A172 (cell line): ENCODE measurements at regions not wholly inside any gene's neighbourhood (a gene's known extent, or its start where the extent isn't known, plus 50 kb on each side); places are given as distances from the start of the nearest gene placed in this dataset.
A peak's percentile ranks its signal among the peaks of the same experiment; 100 is the strongest.

Source experiments
- DNase-seq: peaks from one replicate; pipeline ENCODE4 v3.0.0-alpha.2; 2015; ENCODE audit warnings: low spot score

- DNase-seq: no peak
Measured at GRCh38 chr21:39054066-39054465, 129.2 kb downstream of the PSMG1 start.

- no peak for DNase-seq
Measured at GRCh38 chr21:39053126-39053525, 130.1 kb downstream of the PSMG1 start.

GRCh38 chr21:39052718-39053117 lies 130.5 kb downstream of the PSMG1 start:
- no peak for DNase-seq

- DNase-seq: peak; percentile 19
Measured at GRCh38 chr21:39051588-39051949, 131.7 kb downstream of the PSMG1 start.

GRCh38 chr21:39050841-39051587 lies 132.2 kb downstream of the PSMG1 start:
- no peak for DNase-seq

GRCh38 chr21:39048574-39048973 lies 134.7 kb downstream of the PSMG1 start:
- DNase-seq: no peak

- DNase-seq: no peak
Measured at GRCh38 chr21:39048064-39048463, 135.2 kb downstream of the PSMG1 start.

GRCh38 chr21:39047046-39047445 lies 136.2 kb downstream of the PSMG1 start:
- no peak for DNase-seq

- no peak for DNase-seq
Measured at GRCh38 chr21:39046236-39046916, 136.9 kb downstream of the PSMG1 start.

- no peak for DNase-seq
Measured at GRCh38 chr21:39041816-39042215, 141.4 kb downstream of the PSMG1 start.

GRCh38 chr21:39040494-39041110 lies 142.6 kb downstream of the PSMG1 start:
- DNase-seq: no peak

- DNase-seq: peak; percentile 40
Measured at GRCh38 chr21:39037807-39038405, 145.3 kb downstream of the PSMG1 start.

- no peak for DNase-seq
Measured at GRCh38 chr21:39036581-39036980, 146.7 kb downstream of the PSMG1 start.

GRCh38 chr21:39034590-39035536 lies 148.4 kb downstream of the PSMG1 start:
- DNase-seq: no peak

- no peak for DNase-seq
Measured at GRCh38 chr21:39033878-39034589, 149.2 kb downstream of the PSMG1 start.

GRCh38 chr21:39029900-39030884 lies 153.1 kb downstream of the PSMG1 start:
- no peak for DNase-seq

- DNase-seq: no peak
Measured at GRCh38 chr21:39029086-39029755, 154.0 kb downstream of the PSMG1 start.

- no peak for DNase-seq
Measured at GRCh38 chr21:39025198-39025597, 158.1 kb downstream of the PSMG1 start.

GRCh38 chr21:39024538-39024937 lies 158.7 kb downstream of the PSMG1 start:
- no peak for DNase-seq
